ENCODE measurements at regions not wholly inside any gene's neighbourhood (a gene's known extent, or its start where the extent isn't known, plus 50 kb on each side); places are given as distances from the start of the nearest gene placed in this dataset.

DNA sequence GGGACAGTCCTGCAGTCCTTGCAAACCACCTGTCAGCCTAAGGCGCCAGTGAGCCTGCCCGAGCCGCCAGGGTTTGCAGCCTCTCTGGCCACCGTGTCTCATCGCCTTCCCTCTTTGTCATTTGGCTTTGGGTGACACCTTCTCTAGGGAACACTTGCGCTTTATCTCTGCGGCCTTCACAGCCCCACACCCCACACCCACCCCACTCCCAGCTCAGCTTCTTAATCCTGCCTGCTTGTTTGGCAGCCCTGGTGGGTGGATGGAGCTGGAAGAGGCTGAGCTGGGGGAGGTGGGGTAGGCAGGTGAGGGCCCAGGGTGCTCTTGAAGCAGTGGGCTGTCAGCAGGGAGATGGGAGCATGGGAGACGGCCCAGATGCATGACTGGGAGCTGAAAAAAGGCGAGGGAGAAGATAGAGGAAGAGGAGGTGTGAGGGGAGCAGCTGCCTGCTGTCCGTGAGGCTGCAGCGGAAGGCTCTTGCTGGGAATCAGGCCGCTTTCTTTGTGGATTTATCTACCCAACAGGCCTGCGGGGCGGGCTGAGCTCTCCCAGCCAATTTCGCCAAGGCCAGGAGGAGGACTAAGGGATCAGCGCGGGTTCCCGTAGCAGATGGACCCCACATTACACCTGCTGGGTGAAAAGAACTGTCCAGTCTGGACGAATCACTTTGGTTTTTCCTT is 97.5 kb upstream of the STOX2 start:
- WGBS (ENCODE audit: insufficient coverage): 88% methylated on average over 13 of the region's 19 CpGs
- Histone ChIP-seq H3K9me3 (replicated peaks in 1 of 2; ENCODE audit: control insufficient read depth in 1 of 2, insufficient read depth in 1 of 2, low read length in 2 of 2) (no peaks in the 10 kb centered on the region), H3K36me3 (replicated peaks in 1 of 2; ENCODE audit: control insufficient read depth in 1 of 2, insufficient read depth in 2 of 2, low read length in 2 of 2) (no peaks in the 10 kb centered on the region), H3K79me2 (ENCODE audit: insufficient read depth, low read length) (no peaks in the 10 kb centered on the region), H3K27ac (ENCODE audit: low read depth in 1 of 2, low read length in 2 of 2) (no peak overlapping the region), H3K4me1 (ENCODE audit: control insufficient read depth in 1 of 2, insufficient read depth in 2 of 2, low read length in 2 of 2) (no peaks in the 10 kb centered on the region), H3K27me3 (ENCODE audit: control insufficient read depth in 2 of 2, insufficient read depth in 2 of 2, low read length in 2 of 2) (no peaks in the 10 kb centered on the region), H3K9ac (ENCODE audit: insufficient read depth, low read length, poor library complexity, severe bottlenecking) (no peak overlapping the region), H4K20me1 (ENCODE audit: insufficient read depth, low read length) (no peaks in the 10 kb centered on the region), H3K4me3 (replicated peaks in 1 of 3; ENCODE audit: low read depth in 2 of 3, low read length in 3 of 3) (no peak overlapping the region), H3K4me2 (replicated peaks; ENCODE audit: extremely low read depth, low read length, poor library complexity, severe bottlenecking) (no peak overlapping the region), H2AFZ (ENCODE audit: insufficient read depth, low read depth, low read length, poor library complexity, severe bottlenecking) (no peak overlapping the region)
- DNase-seq: no peak
- TF ChIP-seq, protein P1, sequence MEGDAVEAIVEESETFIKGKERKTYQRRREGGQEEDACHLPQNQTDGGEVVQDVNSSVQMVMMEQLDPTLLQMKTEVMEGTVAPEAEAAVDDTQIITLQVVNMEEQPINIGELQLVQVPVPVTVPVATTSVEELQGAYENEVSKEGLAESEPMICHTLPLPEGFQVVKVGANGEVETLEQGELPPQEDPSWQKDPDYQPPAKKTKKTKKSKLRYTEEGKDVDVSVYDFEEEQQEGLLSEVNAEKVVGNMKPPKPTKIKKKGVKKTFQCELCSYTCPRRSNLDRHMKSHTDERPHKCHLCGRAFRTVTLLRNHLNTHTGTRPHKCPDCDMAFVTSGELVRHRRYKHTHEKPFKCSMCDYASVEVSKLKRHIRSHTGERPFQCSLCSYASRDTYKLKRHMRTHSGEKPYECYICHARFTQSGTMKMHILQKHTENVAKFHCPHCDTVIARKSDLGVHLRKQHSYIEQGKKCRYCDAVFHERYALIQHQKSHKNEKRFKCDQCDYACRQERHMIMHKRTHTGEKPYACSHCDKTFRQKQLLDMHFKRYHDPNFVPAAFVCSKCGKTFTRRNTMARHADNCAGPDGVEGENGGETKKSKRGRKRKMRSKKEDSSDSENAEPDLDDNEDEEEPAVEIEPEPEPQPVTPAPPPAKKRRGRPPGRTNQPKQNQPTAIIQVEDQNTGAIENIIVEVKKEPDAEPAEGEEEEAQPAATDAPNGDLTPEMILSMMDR (IDR thresholded peaks at IDR 0.05): no peak
- no peaks in the 10 kb centered on the region for H3K36me3 Mint-ChIP-seq
- intact Hi-C loops (cut with micrococcal nuclease): no loop called here
- peaks cover 0 to 6% (median 2%) of the 10 kb centered on the region in 3 donors for H3K27me3 Mint-ChIP-seq (ENCODE audit: low read depth in 3 of 3)
- no peak overlapping the region for H3K27ac Mint-ChIP-seq
- no peak overlapping the region for H3K4me3 Mint-ChIP-seq
- peaks cover 0 to 6% (median 0%) of the 10 kb centered on the region in 7 donors for H3K9me3 Mint-ChIP-seq
- peaks cover 3% of the 10 kb centered on the region for H3K4me1 Mint-ChIP-seq

DNA sequence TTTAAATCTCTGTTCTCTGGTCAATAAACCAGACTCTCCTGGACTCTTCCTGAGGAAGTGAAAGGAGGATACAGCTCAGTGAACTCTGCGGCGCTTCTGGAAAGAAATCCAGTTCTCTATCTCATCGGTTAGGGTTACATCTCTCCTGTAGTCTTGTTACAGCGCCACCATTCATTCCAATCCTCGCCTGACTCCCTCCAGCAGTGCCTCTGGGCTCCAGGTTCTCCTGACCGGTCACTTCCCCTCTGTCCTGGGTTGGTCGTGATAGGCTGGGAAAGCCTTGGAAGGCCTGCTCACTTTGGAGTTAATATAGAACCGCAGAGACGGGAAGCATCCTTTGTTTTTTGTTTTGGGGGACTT is 97.0 kb upstream of the STOX2 start:
- Histone ChIP-seq H3K79me2 (ENCODE audit: insufficient read depth, low read length) (no peaks in the 10 kb centered on the region), H3K9ac (ENCODE audit: insufficient read depth, low read length, poor library complexity, severe bottlenecking) (no peak overlapping the region), H4K20me1 (ENCODE audit: insufficient read depth, low read length) (no peaks in the 10 kb centered on the region), H3K4me2 (replicated peaks; ENCODE audit: extremely low read depth, low read length, poor library complexity, severe bottlenecking) (no peak overlapping the region), H3K27ac (ENCODE audit: low read depth in 1 of 2, low read length in 2 of 2) (no peak overlapping the region), H3K4me3 (replicated peaks in 1 of 3; ENCODE audit: low read depth in 2 of 3, low read length in 3 of 3) (no peak overlapping the region), H3K27me3 (ENCODE audit: control insufficient read depth in 2 of 2, insufficient read depth in 2 of 2, low read length in 2 of 2) (no peaks in the 10 kb centered on the region), H2AFZ (ENCODE audit: insufficient read depth, low read depth, low read length, poor library complexity, severe bottlenecking) (no peak overlapping the region), H3K9me3 (replicated peaks in 1 of 2; ENCODE audit: control insufficient read depth in 1 of 2, insufficient read depth in 1 of 2, low read length in 2 of 2) (no peaks in the 10 kb centered on the region), H3K4me1 (ENCODE audit: control insufficient read depth in 1 of 2, insufficient read depth in 2 of 2, low read length in 2 of 2) (no peaks in the 10 kb centered on the region), H3K36me3 (replicated peaks in 1 of 2; ENCODE audit: control insufficient read depth in 1 of 2, insufficient read depth in 2 of 2, low read length in 2 of 2) (no peaks in the 10 kb centered on the region)
- TF ChIP-seq, protein P1 (IDR thresholded peaks at IDR 0.05): no peak
- H3K4me3 Mint-ChIP-seq: no peak overlapping the region
- peaks cover 2 to 4% (median 2%) of the 10 kb centered on the region in 3 donors for H3K27me3 Mint-ChIP-seq (ENCODE audit: low read depth in 3 of 3)
- H3K4me1 Mint-ChIP-seq: peaks cover 3% of the 10 kb centered on the region
- WGBS (ENCODE audit: insufficient coverage): 39% methylated on average over 3 of the region's 9 CpGs
- intact Hi-C loops (cut with micrococcal nuclease): no loop called here
- H3K36me3 Mint-ChIP-seq: no peaks in the 10 kb centered on the region
- DNase-seq: no peak
- H3K9me3 Mint-ChIP-seq: peaks cover 0 to 2% (median 0%) of the 10 kb centered on the region in 7 donors
- peak overlapping the region in 1 of 7 donors; percentile 40 for H3K27ac Mint-ChIP-seq
